ENCODE measurements at regions not wholly inside any gene's neighbourhood (a gene's known extent, or its start where the extent isn't known, plus 50 kb on each side); places are given as distances from the start of the nearest gene placed in this dataset.

GRCh38 chr3:168325684-168326083 is 230.0 kb upstream of the GOLIM4 start:
- intact Hi-C loops (cut with micrococcal nuclease), result no loop called here
- ATAC-seq, result no peak
- no peak for DNase-seq

DNA sequence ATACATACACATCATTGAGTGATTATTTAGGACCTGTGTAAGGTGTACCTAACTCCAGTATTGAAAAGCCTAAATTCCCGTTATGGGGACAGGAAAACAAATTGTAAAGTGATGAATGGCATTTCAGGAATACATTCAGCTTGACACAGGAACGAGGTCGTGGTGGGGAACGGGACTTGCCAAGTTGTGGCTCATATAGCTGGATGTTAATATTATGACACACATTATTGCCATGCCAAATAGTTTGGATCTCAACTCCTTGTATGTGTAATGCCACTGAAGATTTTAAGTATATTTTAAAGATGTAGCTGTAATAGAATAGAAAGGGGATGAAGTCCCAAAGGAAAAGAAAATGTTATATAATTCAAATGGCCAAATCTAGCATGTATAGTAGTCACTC is 227.2 kb upstream of the GOLIM4 start:
- ATAC-seq, result no peak
- intact Hi-C loops (cut with micrococcal nuclease), result no loop called here
- no peak for DNase-seq

GRCh38 chr3:168314166-168314565 is 218.4 kb upstream of the GOLIM4 start:
- intact Hi-C loops (cut with micrococcal nuclease), result no loop called here

GRCh38 chr3:168312984-168313383 is 217.3 kb upstream of the GOLIM4 start:
- intact Hi-C loops (cut with micrococcal nuclease), result no loop called here
- no peak for ATAC-seq

More at GRCh38 chr3:168314166-168314565, 218.4 kb upstream of the GOLIM4 start:
- DNase-seq (no peak), ATAC-seq (no peak)

GRCh38 chr3:168307893-168308292 is 212.2 kb upstream of the GOLIM4 start:
- ATAC-seq (no peak), DNase-seq (no peak)
- intact Hi-C loops (cut with micrococcal nuclease), result no loop called here

More at GRCh38 chr3:168312984-168313383, 217.3 kb upstream of the GOLIM4 start:
- no peak for DNase-seq

DNA sequence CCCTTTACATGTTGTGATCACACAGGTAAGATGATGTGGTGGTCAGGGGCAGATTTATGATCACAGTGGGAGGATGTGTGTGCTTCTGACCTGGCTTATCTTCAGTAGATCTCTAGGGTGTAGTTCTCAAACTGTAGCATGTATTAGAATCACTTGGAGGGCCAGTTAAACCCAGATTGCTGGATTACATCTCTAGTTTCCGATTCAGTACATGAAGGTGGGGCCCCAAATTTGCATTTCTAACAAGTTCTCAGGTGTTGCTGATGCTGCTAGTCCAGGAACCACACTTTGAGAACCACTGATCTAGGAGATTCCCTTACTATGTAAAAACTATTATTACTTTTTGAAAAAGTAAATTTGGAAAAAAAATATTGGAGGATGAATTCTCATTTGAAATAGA is 199.3 kb upstream of the GOLIM4 start:
- DNase-seq (no peak), ATAC-seq (no peak)
- intact Hi-C loops (cut with micrococcal nuclease), result no loop called here

DNA sequence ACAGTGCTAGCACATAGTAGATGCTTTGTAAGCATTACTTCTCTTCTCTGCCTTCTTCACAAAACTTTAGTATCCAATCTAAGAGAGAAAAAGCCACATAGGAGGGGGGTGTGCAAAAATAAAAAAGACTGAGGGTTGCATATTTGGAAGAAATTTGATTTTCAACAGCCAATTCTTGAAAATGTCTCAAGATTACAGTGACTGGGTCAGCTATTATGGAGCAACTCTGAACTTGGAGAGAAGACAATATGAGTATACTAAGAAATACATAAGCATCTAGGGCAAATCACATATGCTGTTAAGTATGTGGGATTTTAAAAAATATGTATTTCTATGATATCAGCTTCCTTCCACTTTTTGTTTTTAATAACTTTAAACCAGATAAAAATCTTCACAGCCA is 196.6 kb upstream of the GOLIM4 start:
- no peak for DNase-seq
- intact Hi-C loops (cut with micrococcal nuclease), result no loop called here
- no peak for ATAC-seq

DNA sequence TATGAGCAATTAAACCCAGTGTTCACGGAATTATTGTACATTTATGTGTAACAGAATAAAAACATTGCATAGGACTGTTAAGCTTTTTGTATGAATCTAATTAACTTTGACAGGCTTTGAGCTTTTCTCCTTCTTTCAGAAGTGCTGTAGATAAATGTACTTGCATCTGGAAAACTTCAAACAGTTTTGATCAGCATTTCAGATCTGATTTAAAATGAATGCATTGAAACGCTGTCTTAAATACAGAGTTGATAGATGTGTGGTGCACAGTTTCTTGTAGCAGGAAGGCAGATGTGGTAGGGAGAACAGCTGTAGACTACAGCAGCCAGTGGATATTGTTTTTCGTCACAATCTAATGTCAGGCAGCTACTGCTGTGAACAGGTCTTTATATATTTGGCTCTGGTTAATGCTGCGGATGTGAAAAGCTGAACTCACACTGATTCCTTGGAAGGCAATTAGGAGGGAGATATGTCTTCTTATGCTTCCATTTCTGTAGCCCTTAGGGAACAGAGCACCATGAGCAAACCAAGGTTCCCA is 193.8 kb upstream of the GOLIM4 start:
- no peak for DNase-seq
- ATAC-seq, result no peak
- intact Hi-C loops (cut with micrococcal nuclease), result no loop called here

DNA sequence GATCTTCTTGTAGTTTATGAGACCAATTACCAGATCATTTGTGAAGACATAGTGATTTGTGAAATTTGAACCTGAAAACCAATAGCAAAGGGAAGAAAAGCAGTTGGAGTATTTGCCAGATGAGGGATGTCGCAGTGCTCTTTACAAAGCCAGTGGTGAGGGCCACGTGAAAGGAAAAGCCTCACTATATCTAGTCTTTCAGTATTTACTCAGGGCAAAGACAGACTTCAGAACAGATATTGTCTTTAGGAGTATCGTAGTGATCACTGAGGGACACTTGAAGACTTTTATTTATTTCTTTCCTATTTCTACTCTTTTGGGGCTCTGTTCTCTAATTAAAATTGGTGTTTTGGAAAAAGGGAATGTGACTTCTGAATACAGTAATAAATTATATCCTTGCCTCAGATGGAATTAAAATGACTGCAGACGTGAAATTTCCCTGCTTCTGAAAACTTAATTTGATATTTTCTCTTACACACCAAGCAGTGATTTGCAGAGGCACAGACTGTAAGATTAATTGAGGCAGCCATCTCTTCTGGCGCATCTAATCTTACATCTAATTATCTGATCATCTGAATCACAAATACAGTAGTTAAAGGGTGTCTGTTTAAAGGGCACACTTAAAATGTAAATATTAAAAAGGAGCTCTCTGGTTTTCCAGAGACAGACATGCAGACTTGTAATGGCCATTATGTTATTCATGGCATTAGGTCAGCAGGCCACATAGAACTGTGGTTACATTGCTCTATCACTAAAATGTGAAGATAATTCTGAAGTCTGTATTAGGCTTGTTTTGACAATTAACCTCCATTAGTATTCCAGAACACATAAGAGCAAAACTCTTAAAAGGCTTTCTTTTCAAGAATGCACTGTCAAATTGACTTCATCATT is 193.0 kb upstream of the GOLIM4 start:
- intact Hi-C loops (cut with micrococcal nuclease), result no loop called here
- DNase-seq (no peak), ATAC-seq (no peak)

GRCh38 chr3:168285506-168285905 is 189.8 kb upstream of the GOLIM4 start:
- ATAC-seq (no peak), DNase-seq (no peak)
- intact Hi-C loops (cut with micrococcal nuclease), result no loop called here

DNA sequence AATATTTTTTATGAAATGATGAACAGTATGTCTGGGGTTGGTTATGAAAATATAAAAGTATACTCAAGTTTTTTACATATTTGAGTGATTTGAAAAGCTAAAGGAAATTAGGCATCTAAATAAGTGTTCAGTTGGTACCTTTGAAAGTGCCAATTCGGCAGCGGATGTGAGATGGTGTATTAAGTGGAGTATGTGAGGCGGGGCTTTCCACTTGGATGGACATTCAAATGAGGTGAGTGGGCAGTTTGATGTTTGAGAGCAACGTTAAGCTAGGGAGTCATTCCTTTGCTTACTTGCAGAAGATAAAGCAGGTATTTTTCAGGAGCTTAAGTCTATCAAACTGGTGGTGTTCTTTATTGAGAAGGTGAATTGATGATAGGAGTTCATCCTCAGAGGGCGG is 189.0 kb upstream of the GOLIM4 start:
- no peak for ATAC-seq
- intact Hi-C loops (cut with micrococcal nuclease), result no loop called here

GRCh38 chr3:168275662-168276061 is 179.9 kb upstream of the GOLIM4 start:
- ATAC-seq (no peak), DNase-seq (no peak)
- intact Hi-C loops (cut with micrococcal nuclease), result no loop called here

More for the DNA sequence above, 189.0 kb upstream of the GOLIM4 start:
- DNase-seq, result no peak

DNA sequence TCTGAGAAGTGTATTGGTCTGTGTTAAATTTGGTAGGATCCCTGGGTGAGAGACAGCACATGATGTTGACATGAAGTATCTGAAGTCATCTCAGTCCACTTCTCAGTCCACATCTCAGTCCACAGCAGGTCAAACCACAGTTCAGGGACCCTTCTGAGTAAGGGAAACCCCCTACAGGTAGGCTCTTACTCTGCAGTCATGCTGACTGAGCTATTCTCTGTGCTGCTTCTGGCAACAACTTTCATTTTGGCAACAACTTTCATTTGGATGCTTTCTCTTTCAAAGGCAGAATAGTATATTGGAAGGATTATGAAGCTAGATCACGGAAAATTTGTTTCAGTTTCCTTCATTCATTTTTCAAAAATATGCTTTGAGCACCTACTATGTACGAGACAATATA is 178.2 kb upstream of the GOLIM4 start:
- ATAC-seq, result no peak
- DNase-seq, result no peak
- intact Hi-C loops (cut with micrococcal nuclease), result no loop called here

DNA sequence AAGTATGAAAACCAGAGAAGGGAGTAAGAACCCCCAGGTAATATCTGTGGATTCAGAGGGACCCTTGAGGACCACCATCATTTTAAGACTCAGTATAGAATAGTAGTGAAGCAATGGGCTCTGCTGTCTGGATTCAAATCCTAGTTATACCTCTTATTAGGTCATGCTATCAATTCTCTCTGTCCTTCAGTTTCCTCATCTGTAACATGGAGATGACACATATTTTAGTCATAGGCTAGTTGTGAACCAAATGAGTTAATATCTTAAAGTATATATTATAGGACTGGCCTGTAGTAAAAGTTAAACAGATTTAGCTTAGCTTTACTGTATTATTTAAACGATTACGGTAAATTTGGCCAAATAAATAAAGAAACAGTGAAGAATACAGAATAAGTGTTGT is 177.3 kb upstream of the GOLIM4 start:
- DNase-seq, result no peak
- no peak for ATAC-seq

DNA sequence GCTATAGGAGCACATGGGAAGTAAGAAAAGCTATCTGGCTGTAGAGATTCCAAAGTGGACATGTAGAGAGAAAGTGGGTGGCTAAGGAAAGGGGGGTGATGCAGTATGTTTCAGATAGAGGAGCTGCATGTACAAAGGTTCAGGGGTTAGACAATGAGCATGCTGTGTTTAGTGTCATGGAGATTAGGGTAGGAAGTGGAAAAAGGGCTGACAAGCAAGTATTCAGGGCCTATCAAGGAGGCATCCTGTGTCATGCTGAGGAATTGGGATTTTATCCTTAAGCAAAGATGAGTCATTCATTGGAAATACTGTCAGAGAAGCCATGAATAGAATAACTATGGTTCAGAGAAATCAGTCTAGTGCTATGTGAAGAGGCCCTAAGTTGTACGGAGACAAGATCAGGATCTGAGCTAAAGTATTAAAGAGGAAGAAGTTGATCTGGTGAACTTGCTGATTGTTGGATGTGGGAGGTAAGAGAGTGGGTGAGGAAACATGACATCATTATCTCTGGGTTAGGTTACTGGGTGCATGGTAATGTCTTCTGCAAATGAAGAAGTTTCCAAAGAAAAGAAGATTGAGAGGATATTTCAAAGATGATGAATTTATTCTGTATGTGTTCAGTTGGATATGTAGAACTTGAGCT is 176.7 kb upstream of the GOLIM4 start:
- no peak for ATAC-seq
- intact Hi-C loops (cut with micrococcal nuclease), result no loop called here
- no peak for DNase-seq

More for the DNA sequence above, 177.3 kb upstream of the GOLIM4 start:
- intact Hi-C loops (cut with micrococcal nuclease), result no loop called here

DNA sequence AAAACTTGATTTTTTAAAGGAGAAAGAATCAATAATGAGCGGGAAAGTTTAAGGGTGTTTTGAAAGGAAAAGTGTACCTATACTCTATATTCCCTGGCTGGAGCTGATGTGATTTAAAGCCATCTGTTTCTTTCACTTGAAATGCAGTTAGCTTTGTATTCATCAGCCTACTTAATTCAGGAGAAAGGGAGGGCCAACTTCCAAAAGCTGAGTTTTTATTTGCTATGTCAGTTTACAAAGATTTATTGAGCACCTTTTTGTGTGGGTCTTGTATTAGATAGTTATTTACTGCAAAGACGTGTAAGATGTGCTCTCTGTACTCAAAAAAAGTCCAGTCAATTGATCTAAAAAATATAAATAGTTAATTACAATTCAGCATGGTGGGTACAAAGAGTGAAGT is 176.2 kb upstream of the GOLIM4 start:
- intact Hi-C loops (cut with micrococcal nuclease), result no loop called here
- ATAC-seq, result no peak
- DNase-seq, result no peak

- DNase-seq (no peak), ATAC-seq (no peak)
- intact Hi-C loops (cut with micrococcal nuclease), result no loop called here
Measured at GRCh38 chr3:168269001-168269400, 173.3 kb upstream of the GOLIM4 start.

GRCh38 chr3:168267179-168267578 is 171.5 kb upstream of the GOLIM4 start:
- no peak for DNase-seq
- intact Hi-C loops (cut with micrococcal nuclease), result no loop called here
- no peak for ATAC-seq

DNA sequence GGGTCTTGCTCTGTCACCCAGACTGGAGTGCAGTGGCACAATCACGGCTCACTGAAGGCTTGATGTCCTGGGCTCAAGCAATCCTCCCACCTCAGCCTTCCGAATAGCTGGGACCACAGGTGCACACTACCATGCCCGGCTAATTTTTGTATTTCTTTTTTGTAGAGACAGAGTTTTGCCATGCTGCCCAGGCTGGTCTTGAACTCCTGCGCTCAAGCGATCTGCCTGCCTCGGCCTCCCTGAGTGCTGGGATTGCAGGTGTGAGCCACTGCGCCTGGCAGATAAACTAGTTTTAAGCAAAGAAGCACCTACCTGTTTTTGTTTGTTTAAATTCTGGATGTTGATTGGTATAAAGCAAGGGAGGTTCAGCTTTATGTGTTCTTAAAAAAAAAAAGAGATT is 170.6 kb upstream of the GOLIM4 start:
- DNase-seq (no peak), ATAC-seq (no peak)
- intact Hi-C loops (cut with micrococcal nuclease), result no loop called here

DNA sequence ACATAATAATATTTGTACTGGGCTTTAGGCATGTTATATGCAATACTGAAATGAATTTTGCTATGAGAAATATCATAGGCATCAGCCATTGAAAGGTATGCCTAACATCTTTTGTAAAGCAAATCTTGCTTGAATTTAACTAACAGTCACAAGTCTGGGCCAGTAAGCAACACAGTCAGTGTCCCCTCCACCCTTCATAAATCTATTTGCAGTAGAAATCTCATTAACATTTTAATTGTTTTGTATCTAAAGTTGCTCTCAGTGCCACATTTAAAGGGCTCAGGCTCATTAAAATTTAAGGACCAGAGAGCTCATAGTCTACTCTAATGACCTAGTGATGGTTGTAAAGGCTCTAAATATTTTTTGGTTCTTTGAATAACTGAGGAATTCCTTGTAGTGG is 167.2 kb upstream of the GOLIM4 start:
- DNase-seq, result no peak
- no peak for ATAC-seq
- intact Hi-C loops (cut with micrococcal nuclease), result no loop called here

DNA sequence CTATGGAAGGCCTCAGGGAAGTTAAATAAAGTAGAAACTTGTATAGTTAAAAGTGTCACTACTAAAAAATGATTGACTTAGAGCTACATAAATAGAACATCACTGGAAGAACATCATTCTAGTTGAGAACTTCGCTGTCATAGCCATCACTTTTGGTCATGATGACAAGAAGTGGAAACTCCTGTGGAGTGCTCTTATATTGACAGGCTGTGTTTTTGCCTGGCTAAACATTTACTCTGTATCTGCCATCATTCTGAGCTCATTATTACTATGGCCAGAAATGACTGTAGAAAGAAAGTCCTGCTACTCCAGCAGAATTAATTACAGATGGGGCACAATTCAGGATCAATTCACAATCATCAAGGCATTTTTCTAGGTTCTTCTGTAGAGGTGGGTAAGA is 165.1 kb upstream of the GOLIM4 start:
- intact Hi-C loops (cut with micrococcal nuclease), result no loop called here
- DNase-seq, result no peak
- ATAC-seq, result no peak

Data from left ventricle myocardium superior (tissue), 1 donor.